ENCODE measurements at regions not wholly inside any gene's neighbourhood (a gene's known extent, or its start where the extent isn't known, plus 50 kb on each side); places are given as distances from the start of the nearest gene placed in this dataset.

- Mint-ChIP-seq H3K27me3 (peaks cover 0 to 2% (median 0%) of the 10 kb centered on the region in 5 donors), H3K36me3 (peaks cover 0 to 5% (median 0%) of the 10 kb centered on the region in 5 donors), H3K9me3 (peaks cover 0 to 17% (median 7%) of the 10 kb centered on the region in 11 donors), H3K27ac (no peak overlapping the region), H3K4me1 (peaks cover 0 to 19% (median 5%) of the 10 kb centered on the region in 7 donors), H3K4me3 (no peak overlapping the region)
- Histone ChIP-seq H3K9me3 (ENCODE audit: control insufficient read depth in 2 of 3, low read length in 3 of 3) (no peaks in the 10 kb centered on the region), H3K4me3 (ENCODE audit: low read length) (no peak overlapping the region), H3K4me1 (ENCODE audit: control insufficient read depth in 2 of 2, insufficient read depth in 2 of 2, low read length in 2 of 2) (no peaks in the 10 kb centered on the region), H3K36me3 (ENCODE audit: control insufficient read depth in 2 of 3, insufficient read depth in 3 of 3, low read length in 3 of 3) (no peaks in the 10 kb centered on the region), H3K27me3 (ENCODE audit: control insufficient read depth in 2 of 2, insufficient read depth in 2 of 2, low read length in 2 of 2) (no peaks in the 10 kb centered on the region), H3K27ac (ENCODE audit: low read depth, low read length) (no peak overlapping the region)
- ChIA-PET POLR2A (no interaction called here), CTCF (no interaction called here)
- intact Hi-C loops (cut with micrococcal nuclease): no loop called here
- ATAC-seq: no peak
- no peak for DNase-seq
These were observed 141.5 kb upstream of the FGGY start for GRCh38 chr1:59155351-59155750.

DNA sequence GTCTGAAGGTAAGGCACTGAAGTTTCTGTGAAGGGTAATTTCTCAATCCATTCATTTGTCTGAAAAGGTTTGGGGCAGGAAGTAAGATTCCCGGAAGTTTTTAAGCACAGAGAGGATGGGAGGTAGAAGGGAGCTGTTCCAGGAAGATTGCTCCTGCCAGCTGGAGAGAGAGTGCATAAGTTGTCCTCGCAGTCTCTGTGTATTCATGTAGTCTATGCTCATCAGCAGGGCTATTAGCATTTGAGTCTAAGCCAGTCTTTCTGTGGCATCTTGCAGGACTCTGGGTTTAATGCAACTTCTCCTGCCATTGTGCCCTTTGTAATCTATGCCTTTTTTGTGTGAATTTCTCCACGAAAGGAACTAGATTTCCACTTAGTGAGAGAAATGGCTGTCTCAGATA, 140.8 kb upstream of the FGGY start:
- peaks cover 0 to 5% (median 0%) of the 10 kb centered on the region in 5 donors for H3K36me3 Mint-ChIP-seq
- peaks cover 0 to 2% (median 0%) of the 10 kb centered on the region in 5 donors for H3K27me3 Mint-ChIP-seq
- Histone ChIP-seq H3K27ac (ENCODE audit: low read depth, low read length) (no peak overlapping the region), H3K27me3 (ENCODE audit: control insufficient read depth in 2 of 2, insufficient read depth in 2 of 2, low read length in 2 of 2) (no peaks in the 10 kb centered on the region), H3K4me1 (ENCODE audit: control insufficient read depth in 2 of 2, insufficient read depth in 2 of 2, low read length in 2 of 2) (no peaks in the 10 kb centered on the region), H3K4me3 (ENCODE audit: low read length) (no peak overlapping the region), H3K36me3 (ENCODE audit: control insufficient read depth in 2 of 3, insufficient read depth in 3 of 3, low read length in 3 of 3) (no peaks in the 10 kb centered on the region), H3K9me3 (ENCODE audit: control insufficient read depth in 2 of 3, low read length in 3 of 3) (no peaks in the 10 kb centered on the region)
- POLR2A ChIA-PET: no interaction called here
- peaks cover 0 to 17% (median 7%) of the 10 kb centered on the region in 11 donors for H3K9me3 Mint-ChIP-seq
- DNase-seq: no peak
- CTCF ChIA-PET: no interaction called here
- no peak overlapping the region for H3K4me3 Mint-ChIP-seq
- ATAC-seq: no peak
- intact Hi-C loops (cut with micrococcal nuclease): no loop called here
- H3K4me1 Mint-ChIP-seq: peaks cover 0 to 12% (median 0%) of the 10 kb centered on the region in 7 donors
- no peak overlapping the region for H3K27ac Mint-ChIP-seq

GRCh38 chr1:59156526-59157199, 140.2 kb upstream of the FGGY start:
- Histone ChIP-seq H3K4me1 (ENCODE audit: control insufficient read depth in 2 of 2, insufficient read depth in 2 of 2, low read length in 2 of 2) (no peaks in the 10 kb centered on the region), H3K4me3 (ENCODE audit: low read length) (no peak overlapping the region), H3K36me3 (ENCODE audit: control insufficient read depth in 2 of 3, insufficient read depth in 3 of 3, low read length in 3 of 3) (no peaks in the 10 kb centered on the region), H3K27me3 (ENCODE audit: control insufficient read depth in 2 of 2, insufficient read depth in 2 of 2, low read length in 2 of 2) (no peaks in the 10 kb centered on the region), H3K9me3 (ENCODE audit: control insufficient read depth in 2 of 3, low read length in 3 of 3) (no peaks in the 10 kb centered on the region), H3K27ac (ENCODE audit: low read depth, low read length) (no peak overlapping the region)
- Mint-ChIP-seq H3K27me3 (peaks cover 0 to 2% (median 0%) of the 10 kb centered on the region in 5 donors), H3K4me3 (no peak overlapping the region), H3K4me1 (peaks cover 0 to 6% (median 0%) of the 10 kb centered on the region in 7 donors), H3K9me3 (peaks cover 0 to 17% (median 7%) of the 10 kb centered on the region in 11 donors), H3K27ac (no peak overlapping the region), H3K36me3 (peaks cover 0 to 5% (median 0%) of the 10 kb centered on the region in 5 donors)
- DNase-seq (no peak), ATAC-seq (no peak)
- CTCF ChIA-PET: no interaction called here
- POLR2A ChIA-PET: no interaction called here
- intact Hi-C loops (cut with micrococcal nuclease): no loop called here

DNA sequence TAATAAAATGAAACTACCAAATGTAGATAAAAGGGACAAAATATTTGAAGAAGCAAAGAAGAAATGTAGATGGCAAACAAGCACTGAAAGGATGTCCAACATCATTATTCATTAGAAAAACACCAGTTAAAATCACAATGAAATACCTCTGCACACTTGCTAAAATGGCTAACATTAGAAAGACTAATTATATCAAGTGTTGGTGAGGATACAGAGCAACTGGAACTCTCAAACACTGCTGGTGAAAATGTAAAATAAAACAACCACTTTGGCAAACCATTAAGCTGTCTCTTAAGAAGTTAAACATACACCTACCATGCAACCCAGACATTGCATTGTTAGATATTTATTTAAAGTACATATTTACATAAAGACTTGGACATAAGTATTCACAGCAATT, 138.6 kb upstream of the FGGY start:
- no peak overlapping the region for H3K4me3 ChIP-seq (ENCODE audit: low read length)
- H3K27me3 ChIP-seq (ENCODE audit: control insufficient read depth in 2 of 2, insufficient read depth in 2 of 2, low read length in 2 of 2): no peaks in the 10 kb centered on the region
- ChIA-PET POLR2A (no interaction called here), CTCF (no interaction called here)
- no peak for DNase-seq
- intact Hi-C loops (cut with micrococcal nuclease): no loop called here
- no peak overlapping the region for H3K27ac ChIP-seq (ENCODE audit: low read depth, low read length)
- no peaks in the 10 kb centered on the region for H3K9me3 ChIP-seq (ENCODE audit: control insufficient read depth in 2 of 3, low read length in 3 of 3)
- no peaks in the 10 kb centered on the region for H3K36me3 ChIP-seq (ENCODE audit: control insufficient read depth in 2 of 3, insufficient read depth in 3 of 3, low read length in 3 of 3)
- Mint-ChIP-seq H3K27ac (no peak overlapping the region), H3K9me3 (peaks cover 0 to 17% (median 7%) of the 10 kb centered on the region in 11 donors), H3K4me1 (no peaks in the 10 kb centered on the region), H3K4me3 (no peak overlapping the region), H3K36me3 (peaks cover 0 to 6% (median 0%) of the 10 kb centered on the region in 5 donors), H3K27me3 (peaks cover 0 to 2% (median 0%) of the 10 kb centered on the region in 5 donors)
- ATAC-seq: no peak
- no peaks in the 10 kb centered on the region for H3K4me1 ChIP-seq (ENCODE audit: control insufficient read depth in 2 of 2, insufficient read depth in 2 of 2, low read length in 2 of 2)

GRCh38 chr1:59159557-59160203, 137.2 kb upstream of the FGGY start:
- no peaks in the 10 kb centered on the region for H3K27me3 ChIP-seq (ENCODE audit: control insufficient read depth in 2 of 2, insufficient read depth in 2 of 2, low read length in 2 of 2)
- no peak for ATAC-seq
- Mint-ChIP-seq H3K27ac (no peak overlapping the region), H3K4me1 (no peaks in the 10 kb centered on the region), H3K27me3 (peaks cover 0 to 11% (median 7%) of the 10 kb centered on the region in 5 donors), H3K4me3 (no peak overlapping the region), H3K9me3 (peaks cover 0 to 17% (median 7%) of the 10 kb centered on the region in 11 donors), H3K36me3 (peaks cover 0 to 6% (median 0%) of the 10 kb centered on the region in 5 donors)
- no peaks in the 10 kb centered on the region for H3K4me1 ChIP-seq (ENCODE audit: control insufficient read depth in 2 of 2, insufficient read depth in 2 of 2, low read length in 2 of 2)
- no peaks in the 10 kb centered on the region for H3K9me3 ChIP-seq (ENCODE audit: control insufficient read depth in 2 of 3, low read length in 3 of 3)
- ChIA-PET POLR2A (no interaction called here), CTCF (no interaction called here)
- no peaks in the 10 kb centered on the region for H3K36me3 ChIP-seq (ENCODE audit: control insufficient read depth in 2 of 3, insufficient read depth in 3 of 3, low read length in 3 of 3)
- no peak for DNase-seq
- intact Hi-C loops (cut with micrococcal nuclease): no loop called here
- no peak overlapping the region for H3K27ac ChIP-seq (ENCODE audit: low read depth, low read length)
- no peak overlapping the region for H3K4me3 ChIP-seq (ENCODE audit: low read length)

DNA sequence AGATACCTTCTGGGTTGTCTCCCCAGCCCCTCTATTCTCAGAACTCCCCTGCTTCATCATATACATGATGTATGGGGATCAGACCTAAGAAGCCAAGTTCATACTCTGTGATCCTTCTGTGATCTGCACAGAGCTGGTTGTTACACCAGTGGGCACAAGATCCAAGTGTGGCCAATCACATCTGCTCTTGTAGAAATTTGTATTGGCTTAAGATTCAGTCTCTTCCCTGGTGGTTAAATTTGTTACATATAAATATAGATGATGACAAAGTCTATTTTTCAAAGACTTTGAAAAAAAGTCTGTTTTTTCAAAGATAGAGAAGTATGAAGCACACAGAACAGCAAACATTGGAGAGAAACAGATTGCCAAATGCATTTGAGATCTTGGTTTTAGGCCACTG, 135.8 kb upstream of the FGGY start:
- Mint-ChIP-seq H3K4me1 (no peaks in the 10 kb centered on the region), H3K9me3 (peaks cover 0 to 17% (median 8%) of the 10 kb centered on the region in 11 donors), H3K27ac (no peak overlapping the region), H3K4me3 (no peak overlapping the region), H3K27me3 (peaks cover 9 to 25% (median 17%) of the 10 kb centered on the region in 5 donors), H3K36me3 (peaks cover 0 to 6% (median 0%) of the 10 kb centered on the region in 5 donors)
- H3K27ac ChIP-seq (ENCODE audit: low read depth, low read length): no peak overlapping the region
- no peaks in the 10 kb centered on the region for H3K4me1 ChIP-seq (ENCODE audit: control insufficient read depth in 2 of 2, insufficient read depth in 2 of 2, low read length in 2 of 2)
- H3K27me3 ChIP-seq (ENCODE audit: control insufficient read depth in 2 of 2, insufficient read depth in 2 of 2, low read length in 2 of 2): no peaks in the 10 kb centered on the region
- no peaks in the 10 kb centered on the region for H3K36me3 ChIP-seq (ENCODE audit: control insufficient read depth in 2 of 3, insufficient read depth in 3 of 3, low read length in 3 of 3)
- no peak for ATAC-seq
- ChIA-PET CTCF (no interaction called here), POLR2A (no interaction called here)
- intact Hi-C loops (cut with micrococcal nuclease): no loop called here
- no peak overlapping the region for H3K4me3 ChIP-seq (ENCODE audit: low read length)
- no peaks in the 10 kb centered on the region for H3K9me3 ChIP-seq (ENCODE audit: control insufficient read depth in 2 of 3, low read length in 3 of 3)
- DNase-seq: no peak

GRCh38 chr1:59162665-59163064, 134.2 kb upstream of the FGGY start:
- DNase-seq: no peak
- ATAC-seq: no peak
- ChIA-PET POLR2A (interaction anchor here (0.6 kb wide), 1 partner anchor 389 kb away, joined by 3 read pairs; no protein-coding TSS in a partner anchor), CTCF (no interaction called here)
- Mint-ChIP-seq H3K4me3 (no peak overlapping the region), H3K27ac (no peak overlapping the region), H3K36me3 (peaks cover 0 to 6% (median 3%) of the 10 kb centered on the region in 5 donors), H3K9me3 (peaks cover 0 to 26% (median 7%) of the 10 kb centered on the region in 11 donors), H3K27me3 (peaks cover 9 to 38% (median 19%) of the 10 kb centered on the region in 5 donors), H3K4me1 (no peaks in the 10 kb centered on the region)
- Histone ChIP-seq H3K27ac (ENCODE audit: low read depth, low read length) (no peak overlapping the region), H3K4me3 (ENCODE audit: low read length) (no peak overlapping the region), H3K4me1 (ENCODE audit: control insufficient read depth in 2 of 2, insufficient read depth in 2 of 2, low read length in 2 of 2) (no peaks in the 10 kb centered on the region), H3K9me3 (ENCODE audit: control insufficient read depth in 2 of 3, low read length in 3 of 3) (no peaks in the 10 kb centered on the region), H3K27me3 (ENCODE audit: control insufficient read depth in 2 of 2, insufficient read depth in 2 of 2, low read length in 2 of 2) (no peaks in the 10 kb centered on the region), H3K36me3 (ENCODE audit: control insufficient read depth in 2 of 3, insufficient read depth in 3 of 3, low read length in 3 of 3) (no peaks in the 10 kb centered on the region)
- intact Hi-C loops (cut with micrococcal nuclease): no loop called here
